ENCODE measurements at regions not wholly inside any gene's neighbourhood (a gene's known extent, or its start where the extent isn't known, plus 50 kb on each side); places are given as distances from the start of the nearest gene placed in this dataset.

- no peak overlapping the region for H3K4me3 Mint-ChIP-seq
Measured at GRCh38 chr12:5259523-5259922, 172.4 kb upstream of the NTF3 start.

GRCh38 chr12:5260086-5260485 is 171.8 kb upstream of the NTF3 start:
- TF ChIP-seq CTCF (conservative IDR thresholded peaks at IDR 0.05) = no peak
- Mint-ChIP-seq H3K27ac (no peak overlapping the region), H3K4me3 (no peak overlapping the region), H3K9me3 (no peaks in the 10 kb centered on the region), H3K27me3 (peaks cover 4% of the 10 kb centered on the region), H3K36me3 (no peaks in the 10 kb centered on the region), H3K4me1 (ENCODE audit: unreplicated experiment) (no peaks in the 10 kb centered on the region)
- no peak for DNase-seq (ENCODE audit: extremely low spot score, unreplicated experiment)

More at GRCh38 chr12:5259523-5259922, 172.4 kb upstream of the NTF3 start:
- no peaks in the 10 kb centered on the region for H3K36me3 Mint-ChIP-seq
- H3K27ac Mint-ChIP-seq = no peak overlapping the region
- no peak for DNase-seq (ENCODE audit: extremely low spot score, unreplicated experiment)
- H3K9me3 Mint-ChIP-seq = no peaks in the 10 kb centered on the region
- no peaks in the 10 kb centered on the region for H3K4me1 Mint-ChIP-seq (ENCODE audit: unreplicated experiment)
- TF ChIP-seq CTCF (conservative IDR thresholded peaks at IDR 0.05) = no peak
- H3K27me3 Mint-ChIP-seq = peaks cover 4% of the 10 kb centered on the region

- H3K27me3 Mint-ChIP-seq = peaks cover 4% of the 10 kb centered on the region
- no peaks in the 10 kb centered on the region for H3K4me1 Mint-ChIP-seq (ENCODE audit: unreplicated experiment)
- no peaks in the 10 kb centered on the region for H3K9me3 Mint-ChIP-seq
- no peak overlapping the region for H3K27ac Mint-ChIP-seq
- DNase-seq (ENCODE audit: extremely low spot score, unreplicated experiment) = no peak
- no peak for TF ChIP-seq CTCF (conservative IDR thresholded peaks at IDR 0.05)
- H3K36me3 Mint-ChIP-seq = no peaks in the 10 kb centered on the region
- H3K4me3 Mint-ChIP-seq = no peak overlapping the region
Measured at GRCh38 chr12:5260591-5261086, 171.3 kb upstream of the NTF3 start.

- H3K4me3 Mint-ChIP-seq = no peak overlapping the region
- H3K27me3 Mint-ChIP-seq = peaks cover 3% of the 10 kb centered on the region
- no peak overlapping the region for H3K27ac Mint-ChIP-seq
- no peak for DNase-seq (ENCODE audit: extremely low spot score, unreplicated experiment)
- H3K36me3 Mint-ChIP-seq = no peaks in the 10 kb centered on the region
- no peaks in the 10 kb centered on the region for H3K4me1 Mint-ChIP-seq (ENCODE audit: unreplicated experiment)
- TF ChIP-seq CTCF (conservative IDR thresholded peaks at IDR 0.05) = no peak
- no peaks in the 10 kb centered on the region for H3K9me3 Mint-ChIP-seq
Measured at GRCh38 chr12:5262450-5262849, 169.5 kb upstream of the NTF3 start.

GRCh38 chr12:5262885-5263284 is 169.0 kb upstream of the NTF3 start:
- Mint-ChIP-seq H3K4me3 (no peak overlapping the region), H3K9me3 (no peaks in the 10 kb centered on the region), H3K36me3 (no peaks in the 10 kb centered on the region), H3K27ac (no peak overlapping the region), H3K4me1 (ENCODE audit: unreplicated experiment) (no peaks in the 10 kb centered on the region), H3K27me3 (no peaks in the 10 kb centered on the region)
- TF ChIP-seq CTCF (conservative IDR thresholded peaks at IDR 0.05) = no peak
- no peak for DNase-seq (ENCODE audit: extremely low spot score, unreplicated experiment)

GRCh38 chr12:5264006-5264405 is 167.9 kb upstream of the NTF3 start:
- no peak for DNase-seq (ENCODE audit: extremely low spot score, unreplicated experiment)
- Mint-ChIP-seq H3K9me3 (no peaks in the 10 kb centered on the region), H3K27ac (no peak overlapping the region), H3K4me3 (no peak overlapping the region), H3K36me3 (no peaks in the 10 kb centered on the region), H3K4me1 (ENCODE audit: unreplicated experiment) (no peaks in the 10 kb centered on the region), H3K27me3 (peaks cover 4% of the 10 kb centered on the region)
- TF ChIP-seq CTCF (conservative IDR thresholded peaks at IDR 0.05) = no peak
